ENCODE measurements at regions not wholly inside any gene's neighbourhood (a gene's known extent, or its start where the extent isn't known, plus 50 kb on each side); places are given as distances from the start of the nearest gene placed in this dataset. TPM values are rescaled to one million over a fixed set of nuclear protein-coding genes. Genes with fewer than 3 reads are reported as not detected.

DNA sequence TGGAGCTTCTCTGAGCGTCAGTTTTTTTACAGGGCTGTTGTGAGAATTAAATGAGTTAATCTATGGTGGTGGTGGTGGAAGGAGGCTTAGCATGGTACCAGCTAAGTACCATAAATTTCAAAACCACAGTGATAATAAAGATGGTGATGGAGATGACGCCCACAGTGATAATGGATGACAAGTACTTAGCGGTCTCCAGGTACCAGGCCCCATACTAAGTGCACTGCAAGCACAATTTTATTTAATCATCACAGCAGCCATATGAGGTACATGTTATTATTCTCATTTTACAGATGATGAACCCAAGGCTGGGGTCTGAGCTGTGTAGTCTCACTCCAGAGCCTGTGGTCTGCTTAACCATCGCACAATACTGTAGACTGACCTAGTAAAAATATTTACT lies 75.1 kb downstream of the PAX1 start:
- no peaks in the 10 kb centered on the region for H3K79me1 ChIP-seq (ENCODE audit: low read depth, low read length)
- no peaks in the 10 kb centered on the region for H3K36me3 ChIP-seq (ENCODE audit: control insufficient read depth in 2 of 4, insufficient read depth in 4 of 4, low read length in 3 of 4)
- FAIRE-seq (no peak), DNase-seq (ENCODE audit: low read depth in 1 of 2, low spot score in 2 of 2) (no peak)
- H3K27ac ChIP-seq (ENCODE audit: low read depth, low read length), result no peak overlapping the region
- no peaks in the 10 kb centered on the region for H4K20me1 ChIP-seq (replicated peaks in 1 of 2; ENCODE audit: control insufficient read depth in 1 of 2, insufficient read depth in 2 of 2, low read length in 2 of 2)
- H3K4me1 ChIP-seq (replicated peaks in 1 of 4; ENCODE audit: control insufficient read depth in 3 of 4, insufficient read depth in 4 of 4, low read length in 3 of 4), result no peaks in the 10 kb centered on the region; a peak in 4 of 7 replicates
- H3K79me2 ChIP-seq (ENCODE audit: control insufficient read depth in 1 of 2, insufficient read depth in 2 of 2, low read length in 2 of 2), result no peaks in the 10 kb centered on the region
- H3K9me3 ChIP-seq (ENCODE audit: insufficient read depth in 2 of 2, low read depth in 1 of 2, low read length in 1 of 2), result no peaks in the 10 kb centered on the region
- TF ChIP-seq RFX5 (IDR thresholded peaks at IDR 0.05; ENCODE audit: borderline replicate concordance, low read depth, low read length), result no peak
- no peak for TF ChIP-seq SAP30 (IDR thresholded peaks at IDR 0.05; ENCODE audit: insufficient read depth, insufficient replicate concordance, low read length)
- no peaks in the 10 kb centered on the region for H3K27me3 ChIP-seq (replicated peaks in 1 of 4; ENCODE audit: control insufficient read depth in 3 of 4, extremely low read depth in 1 of 4, insufficient read depth in 3 of 4, low read length in 3 of 4)
- H2AFZ ChIP-seq (ENCODE audit: low read length), result no peak overlapping the region
- 65% methylated on average over 4 of the region's 4 CpGs; no CpG with 5 or more reads in 1 of the 2 experiments for WGBS, 2 experiments (ENCODE audit: extremely low coverage in 1 of 2, insufficient coverage in 1 of 2, insufficient read length in 1 of 2, insufficient replicate concordance in 2 of 2, low coverage in 1 of 2, low lambda C conversion rate in 2 of 2, missing lambda C conversion rate in 1 of 2)
- no peak overlapping the region for H3K4me2 ChIP-seq (ENCODE audit: insufficient read depth in 1 of 2, low read depth in 2 of 2, low read length in 2 of 2)
- H3K23me2 ChIP-seq (ENCODE audit: low read depth, low read length), result no peaks in the 10 kb centered on the region
- H2BK12ac ChIP-seq (ENCODE audit: low read depth, low read length), result no peak overlapping the region
- no peak overlapping the region for H3K56ac ChIP-seq (replicated peaks; ENCODE audit: insufficient read length, low read depth, low read length)
- no peak overlapping the region for H3K23ac ChIP-seq (ENCODE audit: insufficient read length)
- CTCF ChIA-PET (ENCODE audit: partially characterized antibody), result interaction anchor here (0.6 to 2.2 kb wide), 5 partner anchors 11 to 275 kb away, joined by 3 to 16 read pairs (median 4); no protein-coding TSS in a partner anchor
- no peak overlapping the region for H2BK15ac ChIP-seq (ENCODE audit: low read length)
- no peak overlapping the region for H3K4ac ChIP-seq (replicated peaks; ENCODE audit: insufficient read length, low read depth, low read length)
- H3K4me3 ChIP-seq (ENCODE audit: extremely low read depth in 1 of 4, insufficient read depth in 2 of 4, low read depth in 3 of 4, low read length in 4 of 4), result no peak overlapping the region
- H3K14ac ChIP-seq (ENCODE audit: insufficient read length), result no peak overlapping the region
- H2BK5ac ChIP-seq (ENCODE audit: low read depth, low read length), result no peak overlapping the region
- no peak overlapping the region for H2AK5ac ChIP-seq (ENCODE audit: low read depth, low read length)
- no peak overlapping the region for H2BK120ac ChIP-seq (replicated peaks; ENCODE audit: low read depth, low read length)
- POLR2A ChIA-PET (ENCODE audit: partially characterized antibody), result no interaction called here
- H4K5ac ChIP-seq (ENCODE audit: insufficient read length, low read depth, low read length), result no peak overlapping the region
- no peak overlapping the region for H4K8ac ChIP-seq (ENCODE audit: extremely low read depth, insufficient read depth, low read length)
- H3K9ac ChIP-seq (replicated peaks in 1 of 4; ENCODE audit: extremely low read depth in 1 of 4, low read depth in 3 of 4, low read length in 3 of 4), result no peak overlapping the region
- H2BK20ac ChIP-seq (ENCODE audit: low read length), result no peak overlapping the region
- H4K91ac ChIP-seq (replicated peaks; ENCODE audit: insufficient read length, low read length), result no peak overlapping the region
- no peak overlapping the region for H3K18ac ChIP-seq (ENCODE audit: extremely low read depth, low read length)

Small RNA genes lying in the stretch of these regions (small RNA-seq; reads per million reads assigned to genes)
- gene AL121912.1 (ENCODE audit: insufficient read depth), result not detected

Data from H1 (cell line).